ENCODE measurements at regions not wholly inside any gene's neighbourhood (a gene's known extent, or its start where the extent isn't known, plus 50 kb on each side); places are given as distances from the start of the nearest gene placed in this dataset.

DNA sequence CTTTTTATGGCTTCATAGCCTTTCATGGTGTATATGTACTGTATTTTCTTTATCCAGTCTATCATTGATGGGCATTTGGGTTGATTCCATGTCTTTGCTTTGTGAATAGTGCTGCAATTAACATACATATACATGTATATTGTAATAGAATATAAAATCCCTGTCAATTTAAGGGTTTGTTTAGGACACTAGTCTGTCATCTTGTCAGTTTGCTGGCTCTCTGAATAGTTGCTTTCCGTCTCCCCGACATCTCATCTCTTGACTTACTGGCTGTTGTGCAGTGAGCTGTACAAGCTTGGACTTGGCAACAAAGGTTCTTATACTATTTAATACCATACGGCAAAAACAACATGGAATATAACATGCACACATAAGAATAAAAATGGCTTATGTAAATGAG is 1487.5 kb downstream of the LRRC4C start:
- no peak for TF ChIP-seq EZH2 (optimal IDR thresholded peaks at IDR 0.05; ENCODE audit: low read depth, low read length)
- TF ChIP-seq CTCF (IDR thresholded peaks at IDR 0.05; ENCODE audit: low read length), result no peak
- TF ChIP-seq EZH2phosphoT487 (IDR thresholded peaks at IDR 0.05; ENCODE audit: low read length), result no peak
